Breast epithelium (tissue), 3 donors: ENCODE measurements at regions not wholly inside any gene's neighbourhood (a gene's known extent, or its start where the extent isn't known, plus 50 kb on each side); places are given as distances from the start of the nearest gene placed in this dataset.

ENCODE experiments used
- POLR2AphosphoS5 ChIP-seq, 3 donors: sonication (generic); formaldehyde crosslinking; IDR thresholded peaks; one replicate each; pipeline ENCODE4 v1.6.1; 2017; ENCODE audit warnings: antibody characterized with exemption in 3 of 3
- TF ChIP-seq, protein P1 (sequence below), 3 donors: fragments of 450-650 bp; IDR thresholded peaks; one replicate each; pipeline ENCODE4 v1.5.1; 2016 to 2017; ENCODE audit warnings: antibody characterized with exemption in 3 of 3, mild to moderate bottlenecking in 3 of 3, moderate library complexity in 3 of 3

DNA sequence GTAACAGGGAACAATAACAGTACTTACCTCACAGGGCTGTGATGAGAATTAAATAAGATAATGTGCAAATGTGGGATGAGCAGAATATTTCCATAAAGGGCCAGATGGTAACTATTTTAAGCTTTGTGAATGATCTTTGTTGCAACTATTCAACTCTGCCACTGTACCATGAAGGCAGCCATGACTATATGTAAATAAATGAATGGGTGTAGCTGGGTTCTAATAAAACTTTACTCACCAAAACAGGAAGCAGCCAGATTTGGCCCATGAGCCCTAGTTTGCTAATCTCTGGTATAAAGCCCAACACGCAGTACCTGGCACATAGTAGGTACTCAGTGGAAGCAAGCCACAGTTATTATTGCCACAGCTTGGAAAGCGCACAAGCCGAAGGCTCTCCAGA is 362.7 kb upstream of the PROK2 start:
- TF ChIP-seq, protein P1, sequence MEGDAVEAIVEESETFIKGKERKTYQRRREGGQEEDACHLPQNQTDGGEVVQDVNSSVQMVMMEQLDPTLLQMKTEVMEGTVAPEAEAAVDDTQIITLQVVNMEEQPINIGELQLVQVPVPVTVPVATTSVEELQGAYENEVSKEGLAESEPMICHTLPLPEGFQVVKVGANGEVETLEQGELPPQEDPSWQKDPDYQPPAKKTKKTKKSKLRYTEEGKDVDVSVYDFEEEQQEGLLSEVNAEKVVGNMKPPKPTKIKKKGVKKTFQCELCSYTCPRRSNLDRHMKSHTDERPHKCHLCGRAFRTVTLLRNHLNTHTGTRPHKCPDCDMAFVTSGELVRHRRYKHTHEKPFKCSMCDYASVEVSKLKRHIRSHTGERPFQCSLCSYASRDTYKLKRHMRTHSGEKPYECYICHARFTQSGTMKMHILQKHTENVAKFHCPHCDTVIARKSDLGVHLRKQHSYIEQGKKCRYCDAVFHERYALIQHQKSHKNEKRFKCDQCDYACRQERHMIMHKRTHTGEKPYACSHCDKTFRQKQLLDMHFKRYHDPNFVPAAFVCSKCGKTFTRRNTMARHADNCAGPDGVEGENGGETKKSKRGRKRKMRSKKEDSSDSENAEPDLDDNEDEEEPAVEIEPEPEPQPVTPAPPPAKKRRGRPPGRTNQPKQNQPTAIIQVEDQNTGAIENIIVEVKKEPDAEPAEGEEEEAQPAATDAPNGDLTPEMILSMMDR (IDR thresholded peaks at IDR 0.05), result no peak
- TF ChIP-seq POLR2AphosphoS5 (IDR thresholded peaks at IDR 0.05), result no peak
